ENCODE measurements at regions not wholly inside any gene's neighbourhood (a gene's known extent, or its start where the extent isn't known, plus 50 kb on each side); places are given as distances from the start of the nearest gene placed in this dataset.
A peak's percentile ranks its signal among the peaks of the same experiment; 100 is the strongest.
"Not testable (repeated sequence)": the region's sequence is repeated elsewhere in the genome, so short reads cannot be mapped to it uniquely, and the experiment has no call there.

GRCh38 chr13:54599413-54599812 lies 1570.8 kb downstream of the OLFM4 start:
- DNase-seq, result no peak

- DNase-seq, result no peak
Measured at GRCh38 chr13:54606944-54607343, 1578.3 kb downstream of the OLFM4 start.

- DNase-seq, result no peak
Measured at GRCh38 chr13:54607421-54607820, 1578.8 kb downstream of the OLFM4 start.

DNA sequence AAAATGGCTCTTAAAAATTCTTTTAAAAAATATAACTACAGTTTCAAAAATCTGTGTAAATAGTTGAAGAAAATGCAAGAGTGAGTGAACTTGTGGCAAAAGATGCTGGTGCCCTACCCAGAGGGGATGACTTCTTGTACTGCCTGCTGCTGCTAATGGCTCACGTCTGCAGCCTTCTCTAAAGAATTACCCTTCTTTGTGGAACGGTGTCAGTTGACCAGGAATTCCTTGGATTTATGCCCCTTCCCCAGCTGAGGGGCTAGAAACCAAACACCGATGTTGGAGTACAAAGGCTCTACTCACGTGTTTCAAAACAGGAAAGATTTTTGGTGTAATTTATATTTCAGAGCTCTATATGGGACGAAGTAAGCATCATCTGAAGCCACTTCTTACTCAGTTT lies 1582.8 kb downstream of the OLFM4 start:
- DNase-seq, result no peak

DNA sequence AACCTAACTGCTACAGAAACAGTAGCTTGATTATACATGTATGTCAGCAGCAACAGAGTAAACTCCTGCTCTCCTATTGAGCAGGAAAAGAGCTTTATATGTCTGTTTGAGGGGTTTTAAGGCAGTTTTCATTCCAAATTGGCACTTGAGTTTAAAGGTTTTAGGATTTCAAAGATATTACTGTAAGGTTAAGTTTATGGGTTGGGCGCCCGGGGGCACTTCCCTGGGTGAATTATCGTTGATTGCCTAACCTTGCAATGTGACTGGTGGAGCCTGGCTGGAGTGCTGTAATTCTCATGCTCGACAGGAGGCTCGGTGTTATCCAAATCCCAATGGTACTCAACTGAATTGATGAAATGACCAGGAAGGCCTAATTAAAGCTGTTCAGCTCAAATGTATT lies 1586.1 kb downstream of the OLFM4 start:
- DNase-seq, result no peak

- DNase-seq, result not testable (repeated sequence)
Measured at GRCh38 chr13:54626504-54626903, 1597.9 kb downstream of the OLFM4 start.

- DNase-seq, result no peak
Measured at GRCh38 chr13:54627646-54628372, 1599.2 kb downstream of the OLFM4 start.

DNA sequence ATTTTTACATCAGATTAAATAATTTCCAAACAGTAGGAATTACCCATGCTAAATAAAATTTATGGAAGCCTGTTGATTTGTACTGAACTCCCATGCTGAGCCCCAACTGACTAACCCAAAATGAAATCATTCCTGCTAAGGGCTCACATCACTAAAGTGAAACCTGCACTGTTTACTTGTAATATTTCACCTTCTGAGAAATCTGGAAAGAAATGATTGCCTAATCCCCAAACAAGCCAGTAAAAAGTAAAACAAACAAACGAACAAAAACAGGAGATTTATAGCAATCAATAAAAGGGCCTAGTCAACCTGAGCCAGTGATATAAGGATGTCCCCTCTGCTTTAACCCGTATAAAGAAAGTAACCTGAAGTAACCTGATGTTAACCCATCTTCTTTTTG lies 1599.8 kb downstream of the OLFM4 start:
- no peak for DNase-seq

DNA sequence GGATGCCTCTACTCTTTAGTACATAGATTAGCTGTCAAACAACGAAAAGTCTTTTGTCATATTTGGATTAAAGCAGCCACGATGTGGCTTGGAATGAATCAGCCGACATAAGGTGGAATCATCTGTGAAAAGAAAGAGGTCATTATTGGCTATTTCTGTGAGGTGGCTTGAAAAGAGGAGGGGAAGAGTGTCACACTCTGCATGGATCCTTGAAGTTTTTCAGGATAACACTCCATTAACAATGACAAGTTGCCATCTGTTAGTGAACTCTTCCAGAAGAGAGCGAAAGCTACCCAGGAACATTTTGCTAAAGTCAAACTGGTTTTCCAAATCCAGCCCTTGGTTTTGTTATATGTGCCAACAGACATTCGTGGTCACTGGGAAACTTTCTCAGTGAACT lies 1604.8 kb downstream of the OLFM4 start:
- DNase-seq, result no peak

- no peak for DNase-seq
Measured at GRCh38 chr13:54636231-54636630, 1607.6 kb downstream of the OLFM4 start.

- DNase-seq, result no peak
Measured at GRCh38 chr13:54637366-54637765, 1608.8 kb downstream of the OLFM4 start.

DNA sequence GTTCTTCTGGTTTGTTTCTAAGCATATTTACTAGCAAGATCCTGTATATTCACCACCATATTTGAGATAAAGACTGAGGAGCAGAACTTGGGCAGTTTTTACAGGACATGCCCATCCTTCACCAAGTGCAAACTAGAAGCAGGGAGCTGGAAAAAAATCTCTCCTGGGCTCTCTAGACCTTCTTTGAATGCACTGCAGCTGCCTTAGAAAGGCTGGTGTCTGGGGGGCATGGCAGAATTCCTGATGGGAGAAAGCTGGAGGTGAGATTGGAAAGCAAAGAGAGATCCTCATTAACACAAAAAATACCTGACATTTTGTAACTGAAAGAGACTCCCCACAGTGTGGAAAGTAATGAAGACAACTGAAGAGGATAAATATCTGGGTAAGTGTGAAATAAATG lies 1612.1 kb downstream of the OLFM4 start:
- DNase-seq, result no peak

GRCh38 chr13:54643863-54644262 lies 1615.2 kb downstream of the OLFM4 start:
- DNase-seq, result no peak

- DNase-seq, result no peak
Measured at GRCh38 chr13:54647275-54647674, 1618.7 kb downstream of the OLFM4 start.

- no peak for DNase-seq
Measured at GRCh38 chr13:54657588-54657987, 1629.0 kb downstream of the OLFM4 start.

DNA sequence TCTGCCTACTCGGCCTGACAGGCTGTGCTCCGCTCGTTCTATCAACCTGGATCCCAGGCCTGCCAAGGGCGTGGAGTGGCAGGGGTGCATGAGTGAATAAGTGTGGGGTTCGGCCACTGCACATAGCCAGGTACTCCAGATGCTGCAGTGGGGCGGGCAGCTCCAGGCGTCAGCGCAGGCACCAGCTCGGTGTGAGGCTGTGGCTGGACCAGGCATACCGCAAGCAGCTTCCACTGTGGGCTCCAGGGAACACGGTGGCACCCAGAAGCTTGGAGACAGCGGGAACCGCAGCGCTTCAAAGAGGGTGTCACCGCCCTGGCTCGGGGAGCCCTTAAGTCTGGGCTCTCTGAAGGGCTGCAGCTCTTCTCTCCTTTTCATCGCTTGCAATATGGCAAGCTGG lies 1630.2 kb downstream of the OLFM4 start:
- DNase-seq, result no peak

- DNase-seq, result no peak
Measured at GRCh38 chr13:54660277-54660676, 1631.7 kb downstream of the OLFM4 start.

DNA sequence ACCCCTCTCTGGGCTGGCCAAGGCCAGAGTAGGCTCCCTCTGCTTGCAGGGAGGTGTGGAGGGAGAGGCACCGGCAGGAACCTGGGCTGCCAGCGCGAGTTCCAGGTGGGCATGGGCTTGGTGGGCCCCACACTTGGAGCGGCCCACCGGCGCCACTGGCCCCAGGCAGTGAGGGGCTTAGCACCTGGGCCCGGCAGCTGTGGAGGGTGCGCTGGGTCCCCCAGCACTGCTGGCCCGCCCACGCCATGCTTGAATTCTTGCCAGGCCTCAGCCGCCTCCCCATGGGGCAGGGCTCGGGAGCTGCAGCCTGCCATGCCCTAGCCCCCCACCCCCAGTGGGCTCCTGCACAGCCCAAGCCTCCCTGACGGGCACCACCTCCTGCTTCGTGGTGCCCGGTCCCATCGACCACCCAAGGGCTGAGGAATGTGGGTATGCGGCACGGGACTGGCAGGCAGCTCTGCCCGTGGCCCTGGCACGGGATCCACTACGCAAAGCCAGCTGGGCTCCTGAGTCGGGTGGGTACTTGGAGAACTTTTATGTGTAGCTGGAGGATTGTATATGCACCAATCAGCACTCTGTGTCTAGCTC lies 1648.0 kb downstream of the OLFM4 start:
- no peak for DNase-seq

DNA sequence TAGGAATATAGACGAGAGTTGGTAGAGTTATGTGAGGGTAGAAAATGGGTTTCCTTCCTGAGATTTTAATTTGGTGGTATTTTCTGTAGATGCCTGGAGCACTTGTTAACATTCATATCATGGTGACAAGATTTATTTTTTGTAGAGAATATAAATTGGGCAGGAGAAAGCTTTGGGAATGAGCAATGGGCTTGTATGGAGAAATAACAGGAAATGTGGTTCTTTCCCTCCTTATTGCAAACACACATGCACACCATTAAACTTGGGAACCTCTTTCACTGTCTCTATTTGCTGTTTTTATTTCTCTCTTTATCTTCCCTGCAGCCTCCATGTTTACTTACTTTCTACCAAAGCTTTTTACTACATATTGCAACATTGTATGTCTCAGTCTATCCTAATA lies 1653.6 kb downstream of the OLFM4 start:
- no peak for DNase-seq

DNA sequence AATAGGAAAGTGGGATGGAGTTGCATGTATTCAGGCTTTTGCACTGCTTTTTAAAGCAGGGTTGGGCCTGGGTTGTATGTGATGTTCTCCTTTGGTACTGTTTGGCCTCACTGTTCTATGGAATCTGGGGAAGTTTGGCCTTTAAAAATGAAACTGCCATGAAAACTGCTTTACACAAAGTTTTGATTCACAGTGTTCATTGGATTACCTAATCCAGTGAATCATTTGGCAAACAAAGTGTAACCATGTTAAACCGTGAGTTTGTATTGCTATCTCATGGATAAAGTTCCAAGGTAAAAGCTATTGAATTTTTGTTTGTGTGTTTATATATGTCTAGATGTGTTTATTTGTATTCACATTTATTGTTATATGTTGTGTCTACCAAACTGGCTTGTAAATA lies 1658.6 kb downstream of the OLFM4 start:
- no peak for DNase-seq

- DNase-seq, result no peak
Measured at GRCh38 chr13:54699831-54700230, 1671.2 kb downstream of the OLFM4 start.

- DNase-seq, result no peak
Measured at GRCh38 chr13:54705738-54706137, 1677.1 kb downstream of the OLFM4 start.

DNA sequence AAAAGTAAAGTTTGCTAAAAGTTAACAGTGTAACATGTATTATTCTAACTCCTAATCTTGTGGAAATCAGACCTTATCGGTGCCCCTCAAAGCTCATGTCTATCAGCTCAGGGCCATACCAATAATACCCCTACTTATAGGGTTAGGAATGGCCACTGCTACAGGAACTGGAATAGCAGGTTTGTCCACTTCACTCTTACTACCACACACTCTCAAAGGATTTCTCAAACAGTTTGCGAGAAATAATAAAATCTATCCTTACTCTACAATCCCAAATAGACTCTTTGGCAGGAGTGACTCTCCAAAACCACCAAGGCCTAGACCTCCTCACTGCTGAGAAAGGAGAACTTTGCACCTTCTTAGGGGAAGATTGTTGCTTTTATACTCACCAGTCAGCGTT lies 1677.7 kb downstream of the OLFM4 start:
- DNase-seq, result no peak

DNA sequence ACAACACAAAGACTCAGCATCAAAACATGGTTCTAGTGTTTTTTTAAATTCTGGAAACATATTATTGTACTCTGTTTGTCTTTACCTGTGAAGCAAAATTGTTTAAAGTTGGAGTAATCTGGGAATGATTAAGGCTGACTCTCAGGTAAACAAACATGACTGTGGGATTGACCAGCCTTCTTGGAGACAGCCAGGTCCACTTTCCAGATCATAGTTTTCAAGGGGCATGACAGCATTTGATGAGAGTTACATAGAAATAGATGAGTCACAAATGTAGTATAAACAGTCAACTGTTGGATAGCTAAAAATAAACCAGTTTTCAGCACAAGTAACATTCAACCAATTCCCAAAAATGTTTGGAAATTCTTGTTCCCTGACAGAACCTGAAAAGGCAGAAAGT lies 1680.9 kb downstream of the OLFM4 start:
- DNase-seq, result no peak

GRCh38 chr13:54733639-54734038 lies 1705.0 kb downstream of the OLFM4 start:
- DNase-seq, result peak; percentile 30
